IMR-90 (cell line): ENCODE measurements at regions not wholly inside any gene's neighbourhood (a gene's known extent, or its start where the extent isn't known, plus 50 kb on each side); places are given as distances from the start of the nearest gene placed in this dataset.

Source experiments
- BHLHE40 ChIP-seq: fragments of 150-350 bp; IDR thresholded peaks from 2 replicates; pipeline ENCODE4 v1.6.1; 2016; ENCODE audit warnings: mild to moderate bottlenecking, low read depth, low read length
- CEBPB ChIP-seq: IDR thresholded peaks from 2 replicates; pipeline ENCODE4 v1.6.1; 2012; ENCODE audit warnings: low read depth, low read length, improper control_type of control experiment
- MAFK ChIP-seq: IDR thresholded peaks from 2 replicates; pipeline ENCODE4 v1.6.1; 2012; ENCODE audit warnings: low read depth, low read length, improper control_type of control experiment
- MAZ ChIP-seq: IDR thresholded peaks from 2 replicates; pipeline ENCODE4 v1.6.1; 2012; ENCODE audit warnings: low read depth, mild to moderate bottlenecking, low read length, improper control_type of control experiment, moderate library complexity, borderline replicate concordance
- MXI1 ChIP-seq: IDR thresholded peaks from 2 replicates; pipeline ENCODE4 v1.6.1; 2012; ENCODE audit warnings: low read depth, mild to moderate bottlenecking, low read length, moderate library complexity, borderline replicate concordance
- POLR2A ChIP-seq: IDR thresholded peaks from 2 replicates; pipeline ENCODE4 v1.6.1; 2012; ENCODE audit warnings: mild to moderate bottlenecking, low read depth, low read length
- RAD21 ChIP-seq: IDR thresholded peaks from 2 replicates; pipeline ENCODE4 v1.6.1; 2012; ENCODE audit warnings: low read length, improper control_type of control experiment
- RFX5 ChIP-seq: IDR thresholded peaks from 2 replicates; pipeline ENCODE4 v1.8.0; 2012; ENCODE audit warnings: low read depth, mild to moderate bottlenecking, low read length, moderate library complexity
- SMC3 ChIP-seq: fragments of 150-350 bp; IDR thresholded peaks from 2 replicates; pipeline ENCODE4 v1.6.1; 2016; ENCODE audit warnings: low read depth, mild to moderate bottlenecking, antibody characterized with exemption, low read length, moderate library complexity
- TF ChIP-seq, protein P1 (sequence below): conservative IDR thresholded peaks from 2 replicates; pipeline ENCODE4 v1.5.1; 2012; ENCODE audit warnings: mild to moderate bottlenecking, low read depth, low read length, improper control_type of control experiment
- TF ChIP-seq, protein P2 (sequence below): fragments of 150-350 bp; IDR thresholded peaks from 2 replicates; pipeline ENCODE4 v1.6.1; 2016; ENCODE audit warnings: low read depth, mild to moderate bottlenecking, low read length, moderate library complexity, borderline replicate concordance

DNA sequence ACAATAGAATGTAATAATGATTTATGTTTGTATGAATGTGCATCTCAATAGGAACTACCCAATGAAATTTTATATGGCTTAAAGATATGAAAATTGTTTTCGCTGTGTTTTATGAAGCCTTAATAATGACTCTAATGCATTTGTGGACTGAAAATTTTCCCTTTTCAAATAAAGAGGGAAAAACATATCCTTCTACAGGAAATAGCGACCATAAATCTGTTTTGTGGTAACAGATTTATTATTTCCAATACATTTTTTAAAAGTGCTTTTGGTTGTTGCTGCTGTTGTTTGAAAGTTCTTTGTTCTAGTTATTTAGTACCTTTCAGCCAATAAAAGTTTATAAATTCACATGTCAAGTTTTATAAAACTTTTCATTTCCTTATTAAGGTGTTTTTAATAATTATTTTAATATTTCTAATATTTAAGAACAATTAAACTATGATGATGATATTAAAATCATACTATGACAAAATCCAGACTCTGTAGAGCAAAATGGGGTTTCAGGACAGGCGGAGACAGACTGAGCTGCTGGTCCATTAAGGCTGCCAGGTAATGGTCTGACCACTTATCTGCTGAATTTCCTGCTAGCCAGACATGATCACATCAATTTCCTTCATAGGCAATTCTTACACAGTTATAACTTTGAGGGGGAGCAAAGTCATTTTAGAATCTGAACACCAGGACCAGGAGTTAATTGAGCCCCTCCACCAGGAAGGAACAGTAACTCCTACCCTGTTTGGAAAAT, 65.7 kb upstream of the NEUROD1 start:
- no peak for TF ChIP-seq MAFK
- TF ChIP-seq POLR2A: no peak
- TF ChIP-seq, protein P1, sequence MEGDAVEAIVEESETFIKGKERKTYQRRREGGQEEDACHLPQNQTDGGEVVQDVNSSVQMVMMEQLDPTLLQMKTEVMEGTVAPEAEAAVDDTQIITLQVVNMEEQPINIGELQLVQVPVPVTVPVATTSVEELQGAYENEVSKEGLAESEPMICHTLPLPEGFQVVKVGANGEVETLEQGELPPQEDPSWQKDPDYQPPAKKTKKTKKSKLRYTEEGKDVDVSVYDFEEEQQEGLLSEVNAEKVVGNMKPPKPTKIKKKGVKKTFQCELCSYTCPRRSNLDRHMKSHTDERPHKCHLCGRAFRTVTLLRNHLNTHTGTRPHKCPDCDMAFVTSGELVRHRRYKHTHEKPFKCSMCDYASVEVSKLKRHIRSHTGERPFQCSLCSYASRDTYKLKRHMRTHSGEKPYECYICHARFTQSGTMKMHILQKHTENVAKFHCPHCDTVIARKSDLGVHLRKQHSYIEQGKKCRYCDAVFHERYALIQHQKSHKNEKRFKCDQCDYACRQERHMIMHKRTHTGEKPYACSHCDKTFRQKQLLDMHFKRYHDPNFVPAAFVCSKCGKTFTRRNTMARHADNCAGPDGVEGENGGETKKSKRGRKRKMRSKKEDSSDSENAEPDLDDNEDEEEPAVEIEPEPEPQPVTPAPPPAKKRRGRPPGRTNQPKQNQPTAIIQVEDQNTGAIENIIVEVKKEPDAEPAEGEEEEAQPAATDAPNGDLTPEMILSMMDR: no peak
- no peak for TF ChIP-seq CEBPB
- TF ChIP-seq RFX5: no peak
- no peak for TF ChIP-seq RAD21
- TF ChIP-seq MXI1: no peak
- TF ChIP-seq, protein P2, sequence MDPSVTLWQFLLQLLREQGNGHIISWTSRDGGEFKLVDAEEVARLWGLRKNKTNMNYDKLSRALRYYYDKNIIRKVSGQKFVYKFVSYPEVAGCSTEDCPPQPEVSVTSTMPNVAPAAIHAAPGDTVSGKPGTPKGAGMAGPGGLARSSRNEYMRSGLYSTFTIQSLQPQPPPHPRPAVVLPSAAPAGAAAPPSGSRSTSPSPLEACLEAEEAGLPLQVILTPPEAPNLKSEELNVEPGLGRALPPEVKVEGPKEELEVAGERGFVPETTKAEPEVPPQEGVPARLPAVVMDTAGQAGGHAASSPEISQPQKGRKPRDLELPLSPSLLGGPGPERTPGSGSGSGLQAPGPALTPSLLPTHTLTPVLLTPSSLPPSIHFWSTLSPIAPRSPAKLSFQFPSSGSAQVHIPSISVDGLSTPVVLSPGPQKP: no peak
- no peak for TF ChIP-seq MAZ
- TF ChIP-seq BHLHE40: no peak
- TF ChIP-seq SMC3: no peak
